Osteocyte (in vitro differentiated cells): ENCODE measurements at regions not wholly inside any gene's neighbourhood (a gene's known extent, or its start where the extent isn't known, plus 50 kb on each side); places are given as distances from the start of the nearest gene placed in this dataset.

Source experiments
- DNase-seq: peaks from one replicate; pipeline ENCODE4 v3.0.0; 2021; ENCODE audit warnings: mixed read lengths; ENCODE audit not compliant: unreplicated experiment; ENCODE audit errors: extremely low spot score
- H3K27ac Mint-ChIP-seq: one replicate; pipeline ENCODE4 v1.8.0; 2021; ENCODE audit warnings: mild to moderate bottlenecking, mixed read lengths; ENCODE audit not compliant: unreplicated experiment
- H3K27me3 Mint-ChIP-seq: one replicate; pipeline ENCODE4 v1.8.0; 2021; ENCODE audit warnings: mixed read lengths; ENCODE audit not compliant: unreplicated experiment
- H3K36me3 Mint-ChIP-seq: one replicate; pipeline ENCODE4 v1.8.0; 2021; ENCODE audit warnings: mixed read lengths; ENCODE audit not compliant: unreplicated experiment
- H3K4me1 Mint-ChIP-seq: one replicate; pipeline ENCODE4 v1.8.0; 2021; ENCODE audit warnings: mixed read lengths; ENCODE audit not compliant: unreplicated experiment
- H3K4me3 Mint-ChIP-seq: one replicate; pipeline ENCODE4 v1.8.0; 2021; ENCODE audit warnings: mild to moderate bottlenecking, moderate library complexity, mixed read lengths; ENCODE audit not compliant: unreplicated experiment
- H3K9me3 Mint-ChIP-seq: one replicate; pipeline ENCODE4 v1.8.0; 2021; ENCODE audit warnings: mixed read lengths; ENCODE audit not compliant: unreplicated experiment
- CTCF ChIP-seq: fragments of 200-600 bp; sonication (generic); IDR thresholded peaks from 2 replicates; pipeline ENCODE4 v1.5.0; 2021; ENCODE audit warnings: antibody characterized with exemption, mild to moderate bottlenecking, moderate library complexity

- H3K27me3 Mint-ChIP-seq, result peaks cover 21% of the 10 kb centered on the region
- H3K27ac Mint-ChIP-seq, result no peak overlapping the region
- H3K9me3 Mint-ChIP-seq, result no peaks in the 10 kb centered on the region
- no peak overlapping the region for H3K4me3 Mint-ChIP-seq
- H3K4me1 Mint-ChIP-seq, result no peaks in the 10 kb centered on the region
- no peak for TF ChIP-seq CTCF
- H3K36me3 Mint-ChIP-seq, result no peaks in the 10 kb centered on the region
- no peak for DNase-seq
Observed at GRCh38 chr18:34548120-34548972, 161.8 kb upstream of the DTNA start.

GRCh38 chr18:34548973-34549294 is 161.2 kb upstream of the DTNA start:
- TF ChIP-seq CTCF, result no peak
- Mint-ChIP-seq H3K4me1 (no peaks in the 10 kb centered on the region), H3K4me3 (no peak overlapping the region), H3K9me3 (no peaks in the 10 kb centered on the region), H3K27ac (no peak overlapping the region), H3K27me3 (peaks cover 21% of the 10 kb centered on the region), H3K36me3 (no peaks in the 10 kb centered on the region)
- no peak for DNase-seq

GRCh38 chr18:34549367-34549766 is 160.7 kb upstream of the DTNA start:
- peaks cover 21% of the 10 kb centered on the region for H3K27me3 Mint-ChIP-seq
- no peak for TF ChIP-seq CTCF
- no peaks in the 10 kb centered on the region for H3K36me3 Mint-ChIP-seq
- H3K9me3 Mint-ChIP-seq, result no peaks in the 10 kb centered on the region
- no peak for DNase-seq
- H3K4me3 Mint-ChIP-seq, result no peak overlapping the region
- no peaks in the 10 kb centered on the region for H3K4me1 Mint-ChIP-seq
- H3K27ac Mint-ChIP-seq, result no peak overlapping the region

- Mint-ChIP-seq H3K36me3 (no peaks in the 10 kb centered on the region), H3K4me1 (no peaks in the 10 kb centered on the region), H3K4me3 (no peak overlapping the region), H3K27me3 (peaks cover 16% of the 10 kb centered on the region), H3K9me3 (no peaks in the 10 kb centered on the region), H3K27ac (no peak overlapping the region)
- DNase-seq, result no peak
- no peak for TF ChIP-seq CTCF
Observed at GRCh38 chr18:34550156-34550555, 159.9 kb upstream of the DTNA start.

GRCh38 chr18:34550902-34551301 is 159.2 kb upstream of the DTNA start:
- Mint-ChIP-seq H3K4me3 (no peak overlapping the region), H3K4me1 (no peaks in the 10 kb centered on the region), H3K27me3 (peaks cover 16% of the 10 kb centered on the region), H3K36me3 (no peaks in the 10 kb centered on the region), H3K9me3 (no peaks in the 10 kb centered on the region), H3K27ac (no peak overlapping the region)
- no peak for DNase-seq
- no peak for TF ChIP-seq CTCF
